ENCODE measurements at regions not wholly inside any gene's neighbourhood (a gene's known extent, or its start where the extent isn't known, plus 50 kb on each side); places are given as distances from the start of the nearest gene placed in this dataset.

- in situ Hi-C loops (cut with MboI; ENCODE audit: low sequenced_read_pairs) = no loop called here
These were observed 58.2 kb upstream of the STOX2 start for GRCh38 chr4:183846951-183847350.

- in situ Hi-C loops (cut with MboI; ENCODE audit: low sequenced_read_pairs) = no loop called here
These were observed 56.3 kb upstream of the STOX2 start for GRCh38 chr4:183848805-183849204.

DNA sequence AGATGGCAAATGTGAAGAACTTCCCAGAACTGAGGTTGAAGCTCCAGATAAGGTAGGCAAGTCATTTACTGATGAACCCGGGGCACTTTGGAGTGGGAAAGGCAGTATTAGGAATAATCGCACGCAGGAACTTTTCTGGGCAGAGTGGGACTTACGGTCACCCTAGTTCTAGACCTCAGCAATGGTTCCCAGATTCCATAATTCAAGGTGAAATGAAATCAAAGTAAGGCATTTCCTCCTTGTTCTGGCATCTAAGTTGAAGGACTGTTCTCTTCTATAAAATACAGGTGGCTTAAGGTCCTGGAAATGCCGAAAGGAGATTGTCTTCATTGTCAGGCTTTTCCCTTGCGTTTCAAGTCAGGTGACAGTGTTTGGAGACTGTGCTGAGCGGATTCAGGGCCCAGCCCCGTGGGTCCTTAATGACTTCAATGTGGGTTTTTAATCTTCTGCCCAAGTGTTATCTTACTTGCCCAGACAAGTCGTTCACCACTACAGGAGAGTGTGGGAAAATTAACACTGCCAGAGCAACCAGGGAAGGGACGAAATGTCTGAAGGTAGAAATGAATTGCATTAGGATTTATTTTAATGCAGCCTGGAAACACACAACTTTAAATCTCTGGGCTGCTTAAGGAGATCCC, 52.1 kb upstream of the STOX2 start:
- in situ Hi-C loops (cut with MboI; ENCODE audit: low sequenced_read_pairs) = no loop called here

- in situ Hi-C loops (cut with MboI; ENCODE audit: low sequenced_read_pairs) = no loop called here
These were observed 51.6 kb upstream of the STOX2 start for GRCh38 chr4:183853548-183853940.
